Endothelial cell of umbilical vein (primary cell): ENCODE measurements at regions not wholly inside any gene's neighbourhood (a gene's known extent, or its start where the extent isn't known, plus 50 kb on each side); places are given as distances from the start of the nearest gene placed in this dataset.

Source experiments
- CTCF ChIP-seq, 2 donors: IDR thresholded peaks; 1 replicate in 1 of 2; 2 replicates in 1 of 2; pipeline ENCODE4 v1.5.1; 2011; ENCODE audit warnings: low read length in 2 of 2, mild to moderate bottlenecking in 2 of 2, moderate library complexity in 2 of 2, control low read depth in 1 of 2, inconsistent platforms in 1 of 2, low read depth in 1 of 2; ENCODE audit not compliant: insufficient read depth in 1 of 2; ENCODE audit errors: extremely low read depth in 1 of 2
- FOS ChIP-seq: IDR thresholded peaks from 2 replicates; pipeline ENCODE4 v1.6.1; 2011; ENCODE audit warnings: mild to moderate bottlenecking, low read length, moderate library complexity, borderline replicate concordance; ENCODE audit not compliant: insufficient read depth
- JUN ChIP-seq: IDR thresholded peaks from 2 replicates; pipeline ENCODE4 v1.6.1; 2011; ENCODE audit warnings: borderline replicate concordance, low read depth; ENCODE audit not compliant: insufficient read length, insufficient read depth
- POLR2AphosphoS5 ChIP-seq: IDR thresholded peaks from 2 replicates; pipeline ENCODE4 v1.6.1; 2012; ENCODE audit warnings: low read depth, mild to moderate bottlenecking, control low read depth, low read length, moderate library complexity; ENCODE audit not compliant: insufficient read depth
- TF ChIP-seq, protein P1 (sequence below): IDR thresholded peaks from 2 replicates; pipeline ENCODE4 v1.6.1; 2011; ENCODE audit not compliant: insufficient read depth, insufficient read length

DNA sequence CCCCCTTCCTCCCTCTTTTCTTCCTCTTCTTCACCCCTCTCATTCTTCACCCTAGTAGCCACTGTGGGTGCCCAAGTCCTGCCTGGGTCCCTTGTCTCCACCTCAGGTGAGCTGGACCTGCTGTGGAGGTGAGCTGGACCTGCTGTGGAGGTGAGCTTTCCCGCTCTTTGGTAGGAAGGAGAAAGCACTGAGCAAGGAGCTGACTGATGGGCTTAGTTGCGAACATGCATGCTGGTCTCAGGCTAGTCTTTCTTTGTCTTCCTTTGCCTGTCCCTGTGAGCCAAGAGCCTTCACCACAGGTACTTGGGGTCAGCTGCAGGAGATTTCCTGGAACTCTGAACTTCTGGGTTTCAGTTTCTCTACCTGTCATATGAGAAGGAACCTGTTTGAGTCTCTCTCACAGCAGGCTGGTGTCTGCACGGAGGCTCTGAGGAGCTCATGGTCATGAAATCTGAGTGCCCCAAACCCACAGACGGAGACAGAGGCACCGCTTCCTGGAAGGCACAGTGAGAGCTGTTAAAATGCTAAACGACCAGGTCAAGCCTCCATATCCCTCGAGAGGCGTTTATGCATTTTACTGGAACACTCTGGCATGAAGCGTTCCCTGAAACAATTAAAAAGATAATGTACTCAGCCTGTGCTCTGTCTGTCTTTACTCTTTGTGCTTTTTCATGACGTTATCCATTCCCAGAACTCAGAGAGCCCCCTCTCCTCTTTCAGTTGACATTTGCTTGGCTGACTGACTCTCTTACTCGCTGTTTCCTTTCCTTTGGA lies 69.5 kb downstream of the RHOU start:
- TF ChIP-seq CTCF (IDR thresholded peaks at IDR 0.05; ENCODE audit: extremely low read depth in 1 of 2, insufficient read depth in 1 of 2, low read depth in 1 of 2, low read length in 2 of 2), result no peak
- TF ChIP-seq JUN, result no peak
- no peak for TF ChIP-seq POLR2AphosphoS5
- TF ChIP-seq, protein P1, sequence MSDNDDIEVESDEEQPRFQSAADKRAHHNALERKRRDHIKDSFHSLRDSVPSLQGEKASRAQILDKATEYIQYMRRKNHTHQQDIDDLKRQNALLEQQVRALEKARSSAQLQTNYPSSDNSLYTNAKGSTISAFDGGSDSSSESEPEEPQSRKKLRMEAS, result no peak
- TF ChIP-seq FOS, result no peak
